GM12801 (cell line): ENCODE measurements at regions not wholly inside any gene's neighbourhood (a gene's known extent, or its start where the extent isn't known, plus 50 kb on each side); places are given as distances from the start of the nearest gene placed in this dataset.

Experiments
- CTCF ChIP-seq: IDR thresholded peaks from one replicate; pipeline ENCODE4 v1.5.1; 2011; ENCODE audit warnings: control low read depth; ENCODE audit not compliant: insufficient read length; ENCODE audit errors: extremely low read depth

GRCh38 chr6:134584847-134585516, 267.1 kb upstream of the SGK1 start:
- no peak for TF ChIP-seq CTCF

- TF ChIP-seq CTCF: no peak
These were observed 260.1 kb upstream of the SGK1 start for GRCh38 chr6:134577998-134578397.

GRCh38 chr6:134575221-134575620, 257.3 kb upstream of the SGK1 start:
- no peak for TF ChIP-seq CTCF

- no peak for TF ChIP-seq CTCF
These were observed 256.6 kb upstream of the SGK1 start for GRCh38 chr6:134574491-134574890.

- no peak for TF ChIP-seq CTCF
These were observed 246.8 kb upstream of the SGK1 start for GRCh38 chr6:134564705-134565104.

GRCh38 chr6:134560019-134560418, 242.1 kb upstream of the SGK1 start:
- TF ChIP-seq CTCF: no peak

GRCh38 chr6:134557509-134557908, 239.6 kb upstream of the SGK1 start:
- TF ChIP-seq CTCF: no peak

GRCh38 chr6:134555672-134556071, 237.8 kb upstream of the SGK1 start:
- TF ChIP-seq CTCF: no peak
